Activated naive CD8-positive, alpha-beta T cell treated with anti-CD3 and anti-CD28 coated beads for 36 hours (primary cell): ENCODE measurements at regions not wholly inside any gene's neighbourhood (a gene's known extent, or its start where the extent isn't known, plus 50 kb on each side); places are given as distances from the start of the nearest gene placed in this dataset.
"Not testable (repeated sequence)": the region's sequence is repeated elsewhere in the genome, so short reads cannot be mapped to it uniquely, and the experiment has no call there.

Experiments
- DNase-seq: peaks from one replicate; pipeline ENCODE4 v3.0.0; 2021
- H3K27ac Mint-ChIP-seq: one replicate; pipeline ENCODE4 v1.8.0; 2022; ENCODE audit warnings: mild to moderate bottlenecking, moderate library complexity, mixed read lengths
- H3K27me3 Mint-ChIP-seq: one replicate; pipeline ENCODE4 v1.8.0; 2022; ENCODE audit warnings: mild to moderate bottlenecking, mixed read lengths
- H3K36me3 Mint-ChIP-seq: one replicate; pipeline ENCODE4 v1.8.0; 2021; ENCODE audit warnings: mild to moderate bottlenecking, mixed read lengths
- H3K4me1 Mint-ChIP-seq: one replicate; pipeline ENCODE4 v1.8.0; 2021; ENCODE audit warnings: mixed read lengths
- H3K4me3 Mint-ChIP-seq: one replicate; pipeline ENCODE4 v1.8.0; 2022; ENCODE audit warnings: mild to moderate bottlenecking, moderate library complexity, mixed read lengths
- H3K9me3 Mint-ChIP-seq: one replicate; pipeline ENCODE4 v1.8.0; 2022; ENCODE audit warnings: mixed read lengths

DNA sequence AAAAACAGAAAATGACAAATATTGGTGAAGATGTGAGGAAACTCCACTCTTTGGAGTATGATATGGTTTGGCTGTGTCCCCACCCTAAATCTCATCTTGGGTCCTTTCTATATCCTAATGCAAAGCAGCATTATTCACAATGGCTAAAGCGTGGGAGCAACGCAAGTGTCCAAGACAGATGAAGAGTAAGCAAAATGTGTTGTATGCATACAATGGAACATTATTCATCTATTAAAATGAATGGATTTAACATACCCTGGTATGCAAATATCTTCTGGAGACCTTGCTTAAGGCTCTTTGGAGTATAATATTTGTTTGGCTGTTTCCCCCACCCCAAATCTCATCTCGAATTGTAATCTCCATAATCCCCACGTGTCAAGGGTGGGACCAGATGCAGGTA is 839.8 kb upstream of the POM121L12 start:
- H3K4me3 Mint-ChIP-seq = no peak overlapping the region
- no peaks in the 10 kb centered on the region for H3K36me3 Mint-ChIP-seq
- DNase-seq = no peak
- H3K9me3 Mint-ChIP-seq = peaks cover 5% of the 10 kb centered on the region
- H3K4me1 Mint-ChIP-seq = no peaks in the 10 kb centered on the region
- H3K27me3 Mint-ChIP-seq = no peaks in the 10 kb centered on the region
- H3K27ac Mint-ChIP-seq = no peak overlapping the region

DNA sequence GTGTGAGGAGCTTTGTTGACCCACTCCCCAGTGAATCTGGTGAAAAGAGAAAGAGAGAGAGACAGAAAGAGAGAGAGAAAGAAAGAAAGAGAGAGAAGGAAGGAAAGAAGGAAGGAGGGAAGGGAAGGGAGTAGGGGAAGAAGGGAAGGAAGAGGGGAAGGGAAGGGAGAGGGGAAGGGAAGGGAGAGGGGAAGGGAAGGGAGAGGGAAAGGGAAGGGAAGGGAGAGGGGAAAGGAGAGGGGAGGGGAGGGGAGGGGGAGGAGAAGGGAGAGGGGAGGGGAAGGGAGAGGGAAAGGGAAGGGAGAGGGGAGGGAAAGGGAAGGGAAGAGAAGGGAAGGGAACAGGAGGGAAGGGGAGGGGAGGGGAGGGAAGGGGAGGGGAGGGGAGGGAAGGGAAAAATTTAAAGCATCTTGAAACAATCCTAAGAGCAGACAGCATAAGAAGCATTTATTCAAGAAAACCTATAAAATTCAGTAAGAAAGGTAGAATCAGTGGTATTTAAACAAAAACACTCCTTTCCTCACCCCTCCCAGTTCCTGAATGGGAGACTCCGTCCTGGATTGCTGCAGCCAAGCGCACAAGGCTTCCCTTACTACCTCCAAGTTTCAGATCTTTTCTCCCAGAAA is 846.2 kb upstream of the POM121L12 start:
- no peaks in the 10 kb centered on the region for H3K4me1 Mint-ChIP-seq

DNA sequence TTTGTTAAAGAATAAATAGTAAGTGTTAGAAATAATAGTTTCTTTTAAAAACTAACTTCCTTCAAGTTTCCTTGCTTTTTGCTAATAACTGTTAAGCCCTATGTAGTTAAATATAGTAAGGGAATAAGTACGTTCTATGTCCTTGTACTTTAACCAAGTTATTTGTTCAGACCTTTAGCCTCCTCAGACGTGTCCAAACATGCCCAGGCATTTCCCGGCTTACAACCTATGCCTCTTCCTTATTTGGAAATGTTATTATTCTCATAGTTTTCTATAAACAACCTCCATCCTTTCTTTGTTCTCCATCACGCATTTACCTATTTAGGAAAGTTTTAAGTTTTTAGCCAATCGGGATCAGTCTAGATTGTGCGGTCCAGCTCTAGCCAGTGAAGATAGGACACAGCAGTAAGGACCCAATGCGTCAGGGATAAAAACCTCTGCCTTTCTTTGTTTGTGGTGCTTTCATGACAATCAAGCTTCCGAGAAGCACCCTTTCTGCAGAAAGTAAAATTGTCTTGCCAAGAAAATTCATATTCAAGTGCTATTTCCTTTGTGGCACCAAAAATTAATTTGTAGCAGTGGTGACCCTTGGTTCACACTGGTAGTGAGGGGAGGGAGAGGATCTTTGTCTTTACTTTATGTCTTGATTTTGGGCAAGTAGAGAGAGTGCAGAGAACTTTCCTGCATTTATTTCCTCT is 851.3 kb upstream of the POM121L12 start:
- DNase-seq = no peak
- H3K4me1 Mint-ChIP-seq = no peaks in the 10 kb centered on the region
- H3K4me3 Mint-ChIP-seq = no peak overlapping the region
- no peak overlapping the region for H3K27ac Mint-ChIP-seq
- no peaks in the 10 kb centered on the region for H3K27me3 Mint-ChIP-seq
- H3K36me3 Mint-ChIP-seq = no peaks in the 10 kb centered on the region
- peaks cover 6% of the 10 kb centered on the region for H3K9me3 Mint-ChIP-seq

More for the DNA sequence above, 846.2 kb upstream of the POM121L12 start:
- DNase-seq = no peak
- Mint-ChIP-seq H3K36me3 (no peaks in the 10 kb centered on the region), H3K4me3 (no peak overlapping the region), H3K9me3 (peaks cover 5% of the 10 kb centered on the region), H3K27me3 (no peaks in the 10 kb centered on the region), H3K27ac (no peak overlapping the region)

- Mint-ChIP-seq H3K27ac (no peak overlapping the region), H3K27me3 (no peaks in the 10 kb centered on the region), H3K4me3 (no peak overlapping the region), H3K9me3 (peaks cover 5% of the 10 kb centered on the region), H3K36me3 (no peaks in the 10 kb centered on the region), H3K4me1 (no peaks in the 10 kb centered on the region)
- DNase-seq = no peak
Measured at GRCh38 chr7:52179934-52180333, 855.5 kb upstream of the POM121L12 start.

DNA sequence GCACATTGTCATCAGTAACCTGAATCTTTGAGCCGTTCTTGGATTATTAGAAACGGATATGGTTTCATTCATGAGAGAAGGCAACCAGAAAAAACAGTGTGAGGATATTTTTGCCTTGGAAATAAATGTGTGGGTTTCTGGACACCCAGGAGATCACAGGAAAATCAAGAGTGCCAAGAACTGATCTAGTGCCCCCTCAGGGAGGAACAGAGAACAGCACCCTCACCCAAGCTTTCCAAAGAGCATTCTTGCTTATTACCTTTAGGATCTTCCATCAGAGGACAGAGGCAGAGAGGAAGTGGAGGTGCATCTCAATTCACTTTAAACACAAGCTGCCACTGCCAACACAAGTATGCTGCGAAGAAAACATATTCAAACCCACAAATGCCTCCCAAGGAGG is 851.5 kb upstream of the COBL start:
- Mint-ChIP-seq H3K4me1 (no peaks in the 10 kb centered on the region), H3K36me3 (no peaks in the 10 kb centered on the region), H3K4me3 (no peak overlapping the region), H3K27ac (no peak overlapping the region), H3K9me3 (peaks cover 4% of the 10 kb centered on the region), H3K27me3 (no peaks in the 10 kb centered on the region)
- no peak for DNase-seq

GRCh38 chr7:52163311-52163710 is 846.7 kb upstream of the COBL start:
- H3K9me3 Mint-ChIP-seq = no peaks in the 10 kb centered on the region

DNA sequence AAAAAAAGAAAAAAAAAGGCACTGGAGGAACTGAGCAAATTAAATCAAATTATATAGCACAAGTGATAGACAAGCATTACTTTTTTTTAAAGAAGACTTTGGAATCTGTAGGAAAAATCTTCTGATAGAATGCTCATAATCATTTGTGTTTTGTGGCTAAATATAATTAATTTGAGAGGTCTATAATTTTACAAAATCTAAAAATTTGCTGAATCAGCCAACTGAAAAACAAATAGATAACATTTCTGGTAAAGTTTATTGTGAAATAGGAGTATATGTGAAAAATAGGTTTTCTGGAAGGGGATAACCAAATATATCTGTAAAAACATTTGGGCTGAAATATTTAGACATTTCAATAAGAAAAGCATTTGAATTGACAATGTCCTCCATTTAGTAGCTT is 844.9 kb upstream of the COBL start:
- H3K9me3 Mint-ChIP-seq = peaks cover 1% of the 10 kb centered on the region
- DNase-seq = no peak
- H3K27me3 Mint-ChIP-seq = no peaks in the 10 kb centered on the region
- no peak overlapping the region for H3K4me3 Mint-ChIP-seq
- no peaks in the 10 kb centered on the region for H3K4me1 Mint-ChIP-seq
- no peaks in the 10 kb centered on the region for H3K36me3 Mint-ChIP-seq
- no peak overlapping the region for H3K27ac Mint-ChIP-seq

More at GRCh38 chr7:52163311-52163710, 846.7 kb upstream of the COBL start:
- no peak overlapping the region for H3K4me3 Mint-ChIP-seq
- no peak overlapping the region for H3K27ac Mint-ChIP-seq
- no peaks in the 10 kb centered on the region for H3K4me1 Mint-ChIP-seq
- no peak for DNase-seq
- H3K36me3 Mint-ChIP-seq = no peaks in the 10 kb centered on the region
- H3K27me3 Mint-ChIP-seq = no peaks in the 10 kb centered on the region

DNA sequence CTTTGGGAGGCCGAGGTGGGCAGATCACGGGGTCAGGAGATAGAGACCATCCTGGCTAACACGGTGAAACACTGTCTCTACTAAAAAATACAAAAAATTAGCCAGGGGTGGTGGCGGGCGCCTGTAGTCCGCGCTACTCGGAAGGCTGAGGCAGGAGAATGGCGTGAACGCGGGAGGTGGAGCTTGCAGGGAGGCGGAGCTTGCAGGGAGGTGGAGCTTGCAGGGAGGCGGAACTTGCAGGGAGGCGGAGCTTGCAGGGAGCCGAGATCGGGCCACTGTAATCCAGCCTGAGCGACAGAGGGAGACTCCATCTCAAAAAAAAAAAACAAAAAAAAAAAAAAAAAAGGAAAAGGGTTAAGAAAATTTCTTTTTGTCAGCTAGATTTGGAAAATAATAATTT is 842.8 kb upstream of the COBL start:
- H3K9me3 Mint-ChIP-seq, H3K4me3 Mint-ChIP-seq, H3K27me3 Mint-ChIP-seq, H3K36me3 Mint-ChIP-seq, DNase-seq, H3K4me1 Mint-ChIP-seq, H3K27ac Mint-ChIP-seq: not testable (repeated sequence)

DNA sequence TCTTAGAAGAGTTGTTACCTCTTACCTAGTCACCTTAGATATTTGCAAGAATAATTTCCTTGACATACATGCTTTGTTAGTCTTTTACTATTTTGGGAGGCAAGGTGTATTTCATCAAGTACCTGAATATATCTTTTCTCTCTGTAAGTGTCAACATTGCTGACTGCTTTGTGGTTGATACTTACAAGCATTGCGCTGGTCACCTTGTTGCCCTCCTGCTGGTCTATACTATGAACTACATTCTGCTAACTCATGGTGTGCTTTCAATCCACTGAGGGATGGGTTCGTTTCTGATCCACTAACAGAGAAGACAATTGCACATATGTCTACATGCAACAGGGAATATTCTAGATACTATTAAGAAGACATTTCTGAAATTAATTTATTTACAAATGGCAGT is 837.8 kb upstream of the COBL start:
- Mint-ChIP-seq H3K9me3 (peaks cover 6% of the 10 kb centered on the region), H3K4me3 (no peak overlapping the region), H3K4me1 (no peaks in the 10 kb centered on the region), H3K27ac (no peak overlapping the region), H3K36me3 (no peaks in the 10 kb centered on the region), H3K27me3 (no peaks in the 10 kb centered on the region)
- no peak for DNase-seq

GRCh38 chr7:52151559-52151958 is 835.0 kb upstream of the COBL start:
- Mint-ChIP-seq H3K9me3 (peaks cover 5% of the 10 kb centered on the region), H3K27me3 (no peaks in the 10 kb centered on the region), H3K27ac (no peak overlapping the region), H3K4me1 (no peaks in the 10 kb centered on the region), H3K36me3 (no peaks in the 10 kb centered on the region), H3K4me3 (no peak overlapping the region)
- no peak for DNase-seq

DNA sequence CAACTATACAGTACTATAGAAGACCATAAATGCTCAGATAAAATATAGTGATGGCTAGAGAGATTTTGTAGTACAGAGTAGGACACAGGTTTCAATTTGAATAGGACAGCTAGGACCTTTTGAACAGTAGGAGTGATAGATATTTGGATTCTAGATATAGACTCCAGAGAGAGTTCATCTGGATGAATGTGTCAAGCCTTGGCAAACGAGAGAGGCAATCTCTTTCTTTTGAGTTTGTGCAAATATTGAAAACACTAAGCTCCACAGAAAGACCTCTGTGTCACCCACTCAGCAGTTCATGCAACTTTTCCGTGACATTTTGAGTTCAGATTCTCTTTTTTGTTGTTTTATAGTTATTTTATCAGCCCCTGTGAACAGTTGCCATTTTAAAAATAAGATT is 834.3 kb upstream of the COBL start:
- H3K27me3 Mint-ChIP-seq = no peaks in the 10 kb centered on the region
- H3K9me3 Mint-ChIP-seq = peaks cover 5% of the 10 kb centered on the region
- no peaks in the 10 kb centered on the region for H3K36me3 Mint-ChIP-seq
- no peak for DNase-seq
- no peak overlapping the region for H3K27ac Mint-ChIP-seq
- no peak overlapping the region for H3K4me3 Mint-ChIP-seq
- H3K4me1 Mint-ChIP-seq = no peaks in the 10 kb centered on the region

- Mint-ChIP-seq H3K27ac (no peak overlapping the region), H3K4me3 (no peak overlapping the region), H3K9me3 (peaks cover 5% of the 10 kb centered on the region), H3K36me3 (no peaks in the 10 kb centered on the region), H3K4me1 (no peaks in the 10 kb centered on the region), H3K27me3 (no peaks in the 10 kb centered on the region)
- DNase-seq = no peak
Measured at GRCh38 chr7:52146871-52147634, 830.4 kb upstream of the COBL start.

GRCh38 chr7:52143219-52143618 is 826.6 kb upstream of the COBL start:
- Mint-ChIP-seq H3K9me3 (peaks cover 4% of the 10 kb centered on the region), H3K4me3 (no peak overlapping the region), H3K27me3 (no peaks in the 10 kb centered on the region), H3K36me3 (no peaks in the 10 kb centered on the region), H3K27ac (no peak overlapping the region), H3K4me1 (no peaks in the 10 kb centered on the region)
- DNase-seq = no peak

DNA sequence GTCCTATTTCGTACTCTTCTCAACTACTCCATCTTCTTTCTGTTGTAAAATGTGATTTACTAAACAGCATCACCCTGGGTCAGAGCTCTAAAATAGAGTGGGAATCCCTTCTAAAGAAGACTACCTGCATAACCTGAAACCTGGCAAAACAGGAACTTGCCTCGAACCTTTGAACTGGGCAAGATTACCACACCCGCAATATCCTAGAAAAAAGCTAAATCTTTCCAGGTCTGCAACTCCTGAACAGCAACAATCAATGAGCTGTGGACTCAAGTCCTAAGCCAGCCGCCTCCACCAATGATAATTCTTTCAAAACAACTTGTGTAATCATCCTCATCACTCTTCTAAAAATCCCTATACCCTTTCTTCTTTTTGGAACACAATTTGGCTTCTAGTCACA is 824.2 kb upstream of the COBL start:
- Mint-ChIP-seq H3K36me3 (peaks cover 1% of the 10 kb centered on the region), H3K4me1 (no peaks in the 10 kb centered on the region), H3K4me3 (no peak overlapping the region), H3K27me3 (no peaks in the 10 kb centered on the region), H3K9me3 (peaks cover 5% of the 10 kb centered on the region), H3K27ac (no peak overlapping the region)
- no peak for DNase-seq

GRCh38 chr7:52135403-52135802 is 818.8 kb upstream of the COBL start:
- Mint-ChIP-seq H3K4me3 (no peak overlapping the region), H3K9me3 (peaks cover 5% of the 10 kb centered on the region), H3K36me3 (peaks cover 1% of the 10 kb centered on the region), H3K27ac (no peak overlapping the region), H3K27me3 (no peaks in the 10 kb centered on the region), H3K4me1 (no peaks in the 10 kb centered on the region)
- no peak for DNase-seq

- peaks cover 3% of the 10 kb centered on the region for H3K9me3 Mint-ChIP-seq
- no peak for DNase-seq
- no peaks in the 10 kb centered on the region for H3K4me1 Mint-ChIP-seq
- H3K36me3 Mint-ChIP-seq = no peaks in the 10 kb centered on the region
- H3K27me3 Mint-ChIP-seq = no peaks in the 10 kb centered on the region
- no peak overlapping the region for H3K4me3 Mint-ChIP-seq
- no peak overlapping the region for H3K27ac Mint-ChIP-seq
Measured at GRCh38 chr7:52129278-52129677, 812.7 kb upstream of the COBL start.
